CD4-positive, alpha-beta T cell (primary cell): ENCODE measurements at regions not wholly inside any gene's neighbourhood (a gene's known extent, or its start where the extent isn't known, plus 50 kb on each side); places are given as distances from the start of the nearest gene placed in this dataset.

Source experiments
- ATAC-seq: fragments of 200-7000 bp; cut with Tn5 transposase; one replicate; pipeline ENCODE4 v1.10.0; 2022; ENCODE audit warnings: mild to moderate bottlenecking; ENCODE audit not compliant: poor library complexity
- CTCF ChIA-PET: fragments of 350-600 bp; sonication (Branson Sonifier 250); formaldehyde crosslinking; loops from one replicate; lab custom pipeline; 2021; ENCODE audit warnings: antibody characterized with exemption, inconsistent platforms; lab: Charles Lee
- POLR2A ChIA-PET: fragments of 350-600 bp; sonication (Branson Sonifier 250); formaldehyde crosslinking; loops from one replicate; lab custom pipeline; 2021; ENCODE audit warnings: antibody characterized with exemption, inconsistent platforms; lab: Charles Lee
- DNase-seq, 14 experiments: peaks; one replicate each; pipeline ENCODE4 v3.0.0-alpha.2; 2013 to 2020; ENCODE audit warnings: mixed read lengths in 2 of 14
- H3K27ac ChIP-seq, 2 donors: one replicate each; pipeline versions ENCODE4 v1.5.1 to v1.7.0; 2013; ENCODE audit warnings: low read length in 2 of 2, low read depth in 1 of 2, mild to moderate bottlenecking in 1 of 2
- H3K27me3 ChIP-seq, 2 experiments: 1 replicate in 1 of 2; 2 replicates in 1 of 2; pipeline versions ENCODE4 v1.6.1 to v1.7.0; 2013; ENCODE audit warnings: low read length in 2 of 2, control low read depth in 1 of 2, mild to moderate bottlenecking in 1 of 2, moderate library complexity in 1 of 2; ENCODE audit not compliant: insufficient read depth in 2 of 2, control insufficient read depth in 1 of 2
- H3K36me3 ChIP-seq: one replicate; pipeline ENCODE4 v1.6.1; 2013; ENCODE audit warnings: low read length, control low read depth; ENCODE audit not compliant: insufficient read depth
- H3K4me1 ChIP-seq: one replicate; pipeline ENCODE4 v1.6.1; 2013; ENCODE audit warnings: low read length, control low read depth; ENCODE audit not compliant: insufficient read depth
- H3K4me3 ChIP-seq: one replicate; pipeline ENCODE4 v1.5.1; 2013; ENCODE audit warnings: mild to moderate bottlenecking, low read length, moderate library complexity
- H3K9me3 ChIP-seq, 2 experiments: 1 replicate in 1 of 2; 2 replicates in 1 of 2; pipeline versions ENCODE4 v1.6.1 to v1.7.0; 2013; ENCODE audit warnings: low read length in 2 of 2, mild to moderate bottlenecking in 2 of 2, control low read depth in 1 of 2, moderate library complexity in 1 of 2; ENCODE audit not compliant: control insufficient read depth in 1 of 2, insufficient read depth in 1 of 2
- H3K27ac Mint-ChIP-seq: one replicate; pipeline ENCODE4 v1.8.0; 2020; ENCODE audit warnings: mixed read lengths
- H3K27me3 Mint-ChIP-seq: one replicate; pipeline ENCODE4 v1.8.0; 2021; ENCODE audit warnings: mixed read lengths
- H3K36me3 Mint-ChIP-seq: one replicate; pipeline ENCODE4 v1.8.0; 2021; ENCODE audit warnings: low read depth, mixed read lengths
- H3K4me1 Mint-ChIP-seq: one replicate; pipeline ENCODE4 v1.8.0; 2021; ENCODE audit warnings: low read depth, mixed read lengths
- H3K4me3 Mint-ChIP-seq: one replicate; pipeline ENCODE4 v1.8.0; 2020; ENCODE audit warnings: mild to moderate bottlenecking, mixed read lengths
- H3K9me3 Mint-ChIP-seq: one replicate; pipeline ENCODE4 v1.8.0; 2020; ENCODE audit warnings: mixed read lengths
- CTCF ChIP-seq: fragments of 200-600 bp; IDR thresholded peaks from one replicate; pipeline ENCODE4 v1.8.0; 2022; ENCODE audit warnings: antibody characterized with exemption, mild to moderate bottlenecking
- intact Hi-C, 2 experiments: fragments of 100-400 bp; cut with DNase I in 1 of 2; cut with micrococcal nuclease in 1 of 2; formaldehyde crosslinking; loops; one replicate each; pipeline versions ENCODE4 v1.15.1 to v1.9.0; 2023 to 2025; cut with DNase I, micrococcal nuclease

- H3K4me1 ChIP-seq: no peaks in the 10 kb centered on the region
- H3K36me3 ChIP-seq: no peaks in the 10 kb centered on the region
- no peak overlapping the region for H3K27ac ChIP-seq
- POLR2A ChIA-PET: no interaction called here
- Mint-ChIP-seq H3K9me3 (peaks cover 6% of the 10 kb centered on the region), H3K27ac (no peak overlapping the region), H3K27me3 (no peaks in the 10 kb centered on the region), H3K36me3 (no peaks in the 10 kb centered on the region), H3K4me1 (no peaks in the 10 kb centered on the region), H3K4me3 (no peak overlapping the region)
- H3K4me3 ChIP-seq: no peak overlapping the region
- intact Hi-C loops: no loop called here
- no peak for TF ChIP-seq CTCF
- H3K9me3 ChIP-seq: no peaks in the 10 kb centered on the region
- DNase-seq (no peak), ATAC-seq (no peak)
- CTCF ChIA-PET: no interaction called here
- no peaks in the 10 kb centered on the region for H3K27me3 ChIP-seq
Measured at GRCh38 chr4:117328333-117328732, 243.0 kb upstream of the TRAM1L1 start.

GRCh38 chr4:117331817-117332216 is 246.4 kb upstream of the TRAM1L1 start:
- Mint-ChIP-seq H3K27ac (no peak overlapping the region), H3K9me3 (peaks cover 4% of the 10 kb centered on the region), H3K27me3 (no peaks in the 10 kb centered on the region), H3K4me1 (no peaks in the 10 kb centered on the region), H3K4me3 (no peak overlapping the region), H3K36me3 (no peaks in the 10 kb centered on the region)
- ChIA-PET CTCF (no interaction called here), POLR2A (no interaction called here)
- Histone ChIP-seq H3K4me3 (no peak overlapping the region), H3K4me1 (no peaks in the 10 kb centered on the region), H3K27ac (no peak overlapping the region), H3K27me3 (no peaks in the 10 kb centered on the region), H3K9me3 (no peaks in the 10 kb centered on the region), H3K36me3 (no peaks in the 10 kb centered on the region)
- no peak for DNase-seq
- intact Hi-C loops: no loop called here
- ATAC-seq: no peak
- no peak for TF ChIP-seq CTCF

GRCh38 chr4:117334451-117335188 is 249.2 kb upstream of the TRAM1L1 start:
- ATAC-seq (no peak), DNase-seq (no peak)
- ChIA-PET CTCF (no interaction called here), POLR2A (no interaction called here)
- no peak overlapping the region for H3K27ac ChIP-seq
- H3K4me3 ChIP-seq: no peak overlapping the region
- Mint-ChIP-seq H3K4me3 (no peak overlapping the region), H3K4me1 (no peaks in the 10 kb centered on the region), H3K27ac (no peak overlapping the region), H3K36me3 (no peaks in the 10 kb centered on the region), H3K9me3 (peaks cover 2% of the 10 kb centered on the region), H3K27me3 (no peaks in the 10 kb centered on the region)
- no peak for TF ChIP-seq CTCF
- H3K27me3 ChIP-seq: no peaks in the 10 kb centered on the region
- intact Hi-C loops: no loop called here
- no peaks in the 10 kb centered on the region for H3K36me3 ChIP-seq
- H3K9me3 ChIP-seq: no peaks in the 10 kb centered on the region
- no peaks in the 10 kb centered on the region for H3K4me1 ChIP-seq
